ENCODE measurements at regions not wholly inside any gene's neighbourhood (a gene's known extent, or its start where the extent isn't known, plus 50 kb on each side); places are given as distances from the start of the nearest gene placed in this dataset.

- peak overlapping the region; percentile 76 for H3K27ac ChIP-seq
Observed at GRCh38 chrX:134162032-134162431, 75.0 kb upstream of the CCDC160 start.

GRCh38 chrX:134163836-134164235, 73.1 kb upstream of the CCDC160 start:
- TF ChIP-seq, protein P1, sequence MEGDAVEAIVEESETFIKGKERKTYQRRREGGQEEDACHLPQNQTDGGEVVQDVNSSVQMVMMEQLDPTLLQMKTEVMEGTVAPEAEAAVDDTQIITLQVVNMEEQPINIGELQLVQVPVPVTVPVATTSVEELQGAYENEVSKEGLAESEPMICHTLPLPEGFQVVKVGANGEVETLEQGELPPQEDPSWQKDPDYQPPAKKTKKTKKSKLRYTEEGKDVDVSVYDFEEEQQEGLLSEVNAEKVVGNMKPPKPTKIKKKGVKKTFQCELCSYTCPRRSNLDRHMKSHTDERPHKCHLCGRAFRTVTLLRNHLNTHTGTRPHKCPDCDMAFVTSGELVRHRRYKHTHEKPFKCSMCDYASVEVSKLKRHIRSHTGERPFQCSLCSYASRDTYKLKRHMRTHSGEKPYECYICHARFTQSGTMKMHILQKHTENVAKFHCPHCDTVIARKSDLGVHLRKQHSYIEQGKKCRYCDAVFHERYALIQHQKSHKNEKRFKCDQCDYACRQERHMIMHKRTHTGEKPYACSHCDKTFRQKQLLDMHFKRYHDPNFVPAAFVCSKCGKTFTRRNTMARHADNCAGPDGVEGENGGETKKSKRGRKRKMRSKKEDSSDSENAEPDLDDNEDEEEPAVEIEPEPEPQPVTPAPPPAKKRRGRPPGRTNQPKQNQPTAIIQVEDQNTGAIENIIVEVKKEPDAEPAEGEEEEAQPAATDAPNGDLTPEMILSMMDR (conservative IDR thresholded peaks at IDR 0.05): no peak
- no peak overlapping the region; the same call in 1 of the 2 replicates for H3K27ac ChIP-seq

More at GRCh38 chrX:134162032-134162431, 75.0 kb upstream of the CCDC160 start:
- TF ChIP-seq, protein P1 (conservative IDR thresholded peaks at IDR 0.05): no peak

GRCh38 chrX:134167591-134168203, 69.3 kb upstream of the CCDC160 start:
- H3K27ac ChIP-seq: peak overlapping the region; percentile 95
- TF ChIP-seq, protein P1 (conservative IDR thresholded peaks at IDR 0.05): no peak

GRCh38 chrX:134171661-134172587, 65.1 kb upstream of the CCDC160 start:
- TF ChIP-seq, protein P1 (conservative IDR thresholded peaks at IDR 0.05): no peak
- H3K27ac ChIP-seq: peak overlapping the region; percentile 95

DNA sequence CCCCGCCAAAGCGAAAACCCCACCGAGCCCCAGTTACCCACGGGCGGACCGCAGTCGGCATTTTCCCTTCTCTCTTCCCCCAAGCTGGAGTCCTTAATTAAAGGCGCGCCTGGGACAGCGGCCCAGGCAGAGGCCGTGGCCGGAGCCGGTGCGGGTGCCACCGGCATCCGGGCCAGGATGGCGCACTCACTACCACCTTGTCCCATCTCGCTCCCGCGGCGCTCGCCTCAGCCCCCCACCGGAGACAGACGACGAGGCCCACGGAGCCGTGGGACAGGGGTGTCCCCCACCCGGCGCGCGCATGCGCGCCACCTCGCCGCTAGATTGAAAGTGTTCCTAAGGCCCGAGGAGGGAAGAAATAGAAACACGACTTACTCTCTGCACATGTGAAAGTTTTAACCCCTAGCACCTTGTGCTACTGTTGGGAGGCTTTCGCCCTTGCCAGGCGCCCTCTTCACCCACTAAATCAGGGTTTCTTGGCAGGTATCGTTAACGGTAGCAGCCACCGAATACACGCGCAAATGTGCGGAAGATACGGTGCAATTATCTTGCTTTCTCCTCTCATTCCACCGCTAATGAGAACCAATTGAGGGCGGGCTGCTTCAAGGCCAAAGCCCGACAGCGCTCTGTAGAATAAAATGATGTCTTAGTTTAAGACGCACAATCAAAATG, 64.3 kb upstream of the CCDC160 start:
- peak overlapping the region; percentile 95 for H3K27ac ChIP-seq
- TF ChIP-seq, protein P1 (conservative IDR thresholded peaks at IDR 0.05): no peak

- peak overlapping the region; percentile 95; the same call in 1 of the 2 replicates for H3K27ac ChIP-seq
- TF ChIP-seq, protein P1 (conservative IDR thresholded peaks at IDR 0.05): no peak
Observed at GRCh38 chrX:134173541-134174272, 63.3 kb upstream of the CCDC160 start.

Data from VCaP (cell line).